ENCODE measurements at regions not wholly inside any gene's neighbourhood (a gene's known extent, or its start where the extent isn't known, plus 50 kb on each side); places are given as distances from the start of the nearest gene placed in this dataset.

- Histone ChIP-seq H3K36me3 (ENCODE audit: control insufficient read depth in 2 of 2, insufficient read depth in 2 of 2, low read length in 1 of 2) (no peaks in the 10 kb centered on the region), H3K79me2 (ENCODE audit: control insufficient read depth, insufficient read depth, low read length) (no peaks in the 10 kb centered on the region), H4K20me1 (ENCODE audit: control insufficient read depth, insufficient read depth) (no peaks in the 10 kb centered on the region), H3K4me2 (ENCODE audit: control insufficient read depth, insufficient read depth) (no peak overlapping the region), H2AFZ (ENCODE audit: control insufficient read depth, low read depth, low read length) (no peak overlapping the region), H3K9ac (ENCODE audit: control insufficient read depth, insufficient read depth, low read length) (no peak overlapping the region), H3K4me3 (no peak overlapping the region), H3K9me3 (replicated peaks; ENCODE audit: control insufficient read depth, insufficient read depth, low read length) (no peaks in the 10 kb centered on the region), H3K4me1 (ENCODE audit: control insufficient read depth, insufficient read depth, low read length) (no peaks in the 10 kb centered on the region), H3K27me3 (replicated peaks in 1 of 2; ENCODE audit: control insufficient read depth in 2 of 2, insufficient read depth in 2 of 2, low read length in 1 of 2) (no peaks in the 10 kb centered on the region), H3K27ac (ENCODE audit: control insufficient read depth, insufficient read depth) (no peak overlapping the region)
- ChIA-PET RAD21 (ENCODE audit: unreplicated experiment) (interaction anchor here (0.8 kb wide), 1 partner anchor 34 kb away, joined by 3 read pairs; no protein-coding TSS in a partner anchor), POLR2A (no interaction called here), SMC1A (ENCODE audit: uncharacterized antibody, unreplicated experiment) (no interaction called here), CTCF (no interaction called here)
- no peak for FAIRE-seq
- no peak for DNase-seq (ENCODE audit: low read depth, low spot score)
- TF ChIP-seq ZNF207 (IDR thresholded peaks at IDR 0.05; ENCODE audit: borderline replicate concordance) (no peak), SREBF1 (IDR thresholded peaks at IDR 0.05; ENCODE audit: low read length) (no peak), ZNF24 (IDR thresholded peaks at IDR 0.05) (no peak), RELA (IDR thresholded peaks at IDR 0.05; ENCODE audit: borderline replicate concordance, partially characterized antibody) (no peak), CBX5 (IDR thresholded peaks at IDR 0.05; ENCODE audit: low read depth) (no peak), DPF2 (IDR thresholded peaks at IDR 0.05) (no peak)
- TF ChIP-seq, protein P1, sequence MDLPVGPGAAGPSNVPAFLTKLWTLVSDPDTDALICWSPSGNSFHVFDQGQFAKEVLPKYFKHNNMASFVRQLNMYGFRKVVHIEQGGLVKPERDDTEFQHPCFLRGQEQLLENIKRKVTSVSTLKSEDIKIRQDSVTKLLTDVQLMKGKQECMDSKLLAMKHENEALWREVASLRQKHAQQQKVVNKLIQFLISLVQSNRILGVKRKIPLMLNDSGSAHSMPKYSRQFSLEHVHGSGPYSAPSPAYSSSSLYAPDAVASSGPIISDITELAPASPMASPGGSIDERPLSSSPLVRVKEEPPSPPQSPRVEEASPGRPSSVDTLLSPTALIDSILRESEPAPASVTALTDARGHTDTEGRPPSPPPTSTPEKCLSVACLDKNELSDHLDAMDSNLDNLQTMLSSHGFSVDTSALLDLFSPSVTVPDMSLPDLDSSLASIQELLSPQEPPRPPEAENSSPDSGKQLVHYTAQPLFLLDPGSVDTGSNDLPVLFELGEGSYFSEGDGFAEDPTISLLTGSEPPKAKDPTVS (IDR thresholded peaks at IDR 0.05; ENCODE audit: low read depth, low read length): no peak
- no peak for ATAC-seq
- no TSS peak for BruUV-seq (replicated peaks)
- 52% methylated on average over 2 of the region's 2 CpGs for WGBS (ENCODE audit: insufficient coverage, insufficient replicate concordance, low lambda C conversion rate, missing lambda C conversion rate)
- intact Hi-C loops (cut with micrococcal nuclease; ENCODE audit: unreplicated experiment) (no loop called here), in situ Hi-C loops (cut with MboI) (no loop called here)
These were observed 2792.1 kb downstream of the PCDH9 start for GRCh38 chr13:64438084-64438483.

GRCh38 chr13:64429691-64430090 lies 2800.4 kb downstream of the PCDH9 start:
- H3K9ac ChIP-seq (ENCODE audit: control insufficient read depth, insufficient read depth, low read length): no peak overlapping the region
- H3K4me3 ChIP-seq: no peak overlapping the region
- RAD21 ChIA-PET (ENCODE audit: unreplicated experiment): no interaction called here
- no peak for FAIRE-seq
- H3K27me3 ChIP-seq (replicated peaks in 1 of 2; ENCODE audit: control insufficient read depth in 2 of 2, insufficient read depth in 2 of 2, low read length in 1 of 2): no peaks in the 10 kb centered on the region
- SMC1A ChIA-PET (ENCODE audit: uncharacterized antibody, unreplicated experiment): no interaction called here
- H3K9me3 ChIP-seq (replicated peaks; ENCODE audit: control insufficient read depth, insufficient read depth, low read length): no peaks in the 10 kb centered on the region
- H3K36me3 ChIP-seq (ENCODE audit: control insufficient read depth in 2 of 2, insufficient read depth in 2 of 2, low read length in 1 of 2): no peaks in the 10 kb centered on the region
- H4K20me1 ChIP-seq (ENCODE audit: control insufficient read depth, insufficient read depth): no peaks in the 10 kb centered on the region
- no peaks in the 10 kb centered on the region for H3K4me1 ChIP-seq (ENCODE audit: control insufficient read depth, insufficient read depth, low read length)
- POLR2A ChIA-PET: no interaction called here
- no peak overlapping the region for H2AFZ ChIP-seq (ENCODE audit: control insufficient read depth, low read depth, low read length)
- BruUV-seq (replicated peaks): no TSS peak
- in situ Hi-C loops (cut with MboI) (no loop called here), intact Hi-C loops (cut with micrococcal nuclease; ENCODE audit: unreplicated experiment) (no loop called here)
- ATAC-seq: no peak
- CTCF ChIA-PET: interaction anchor here (1.4 kb wide), 1 partner anchor 11 kb away, joined by 3 read pairs; no protein-coding TSS in a partner anchor
- 41% methylated on average over 2 of the region's 2 CpGs for WGBS (ENCODE audit: insufficient coverage, insufficient replicate concordance, low lambda C conversion rate, missing lambda C conversion rate)
- H3K4me2 ChIP-seq (ENCODE audit: control insufficient read depth, insufficient read depth): no peak overlapping the region
- DNase-seq (ENCODE audit: low read depth, low spot score): no peak
- H3K27ac ChIP-seq (ENCODE audit: control insufficient read depth, insufficient read depth): no peak overlapping the region
- no peaks in the 10 kb centered on the region for H3K79me2 ChIP-seq (ENCODE audit: control insufficient read depth, insufficient read depth, low read length)
- TF ChIP-seq SMAD1 (IDR thresholded peaks at IDR 0.05; ENCODE audit: low read depth, partially characterized antibody): no peak
- TF ChIP-seq IKZF2 (IDR thresholded peaks at IDR 0.05): no peak
- TF ChIP-seq PML (IDR thresholded peaks at IDR 0.05; ENCODE audit: low read length): no peak
- no peak for TF ChIP-seq NFYB (IDR thresholded peaks at IDR 0.05; ENCODE audit: insufficient read depth, low read depth, low read length)
- TF ChIP-seq RCOR1 (conservative IDR thresholded peaks at IDR 0.05; ENCODE audit: low read depth, low read length): no peak
- TF ChIP-seq MYB (IDR thresholded peaks at IDR 0.05; ENCODE audit: borderline replicate concordance, low read depth, low read length): no peak
- TF ChIP-seq, protein P2, sequence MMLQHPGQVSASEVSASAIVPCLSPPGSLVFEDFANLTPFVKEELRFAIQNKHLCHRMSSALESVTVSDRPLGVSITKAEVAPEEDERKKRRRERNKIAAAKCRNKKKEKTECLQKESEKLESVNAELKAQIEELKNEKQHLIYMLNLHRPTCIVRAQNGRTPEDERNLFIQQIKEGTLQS (IDR thresholded peaks at IDR 0.05; ENCODE audit: borderline replicate concordance, extremely low read depth, low read depth, low read length): no peak
- TF ChIP-seq POLR2A (IDR thresholded peaks at IDR 0.05; ENCODE audit: low read depth, low read length): no peak
- no peak for TF ChIP-seq TCF12 (IDR thresholded peaks at IDR 0.05; ENCODE audit: low read depth, low read length)
- TF ChIP-seq EZH2 (IDR thresholded peaks at IDR 0.05; ENCODE audit: borderline replicate concordance, control insufficient read depth, low read depth, low read length): no peak
- TF ChIP-seq RB1 (IDR thresholded peaks at IDR 0.05; ENCODE audit: borderline replicate concordance): no peak
- no peak for TF ChIP-seq KLF5 (IDR thresholded peaks at IDR 0.05; ENCODE audit: partially characterized antibody)
- TF ChIP-seq NR2C1 (IDR thresholded peaks at IDR 0.05): no peak
